ENCODE measurements at regions not wholly inside any gene's neighbourhood (a gene's known extent, or its start where the extent isn't known, plus 50 kb on each side); places are given as distances from the start of the nearest gene placed in this dataset.

DNA sequence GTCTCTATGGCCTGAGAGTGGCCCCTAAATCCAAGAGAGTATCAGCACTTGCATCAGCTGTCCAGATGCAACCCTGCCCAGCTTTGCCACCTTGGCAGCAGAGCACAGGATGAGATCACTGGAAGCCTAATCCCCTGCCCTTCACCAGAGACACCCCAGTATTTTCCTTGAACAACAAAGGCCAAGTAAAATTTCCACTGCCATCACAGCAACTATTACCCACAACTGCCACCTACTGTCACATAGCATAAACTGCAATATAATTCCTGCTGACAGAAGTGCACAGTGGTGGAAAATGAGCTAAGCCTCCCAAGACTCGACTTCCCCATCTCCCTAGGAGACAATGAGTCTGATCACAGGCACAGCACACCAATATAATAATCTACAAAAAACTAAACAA, 462.8 kb upstream of the ZWINT start:
- TF ChIP-seq, protein P1, sequence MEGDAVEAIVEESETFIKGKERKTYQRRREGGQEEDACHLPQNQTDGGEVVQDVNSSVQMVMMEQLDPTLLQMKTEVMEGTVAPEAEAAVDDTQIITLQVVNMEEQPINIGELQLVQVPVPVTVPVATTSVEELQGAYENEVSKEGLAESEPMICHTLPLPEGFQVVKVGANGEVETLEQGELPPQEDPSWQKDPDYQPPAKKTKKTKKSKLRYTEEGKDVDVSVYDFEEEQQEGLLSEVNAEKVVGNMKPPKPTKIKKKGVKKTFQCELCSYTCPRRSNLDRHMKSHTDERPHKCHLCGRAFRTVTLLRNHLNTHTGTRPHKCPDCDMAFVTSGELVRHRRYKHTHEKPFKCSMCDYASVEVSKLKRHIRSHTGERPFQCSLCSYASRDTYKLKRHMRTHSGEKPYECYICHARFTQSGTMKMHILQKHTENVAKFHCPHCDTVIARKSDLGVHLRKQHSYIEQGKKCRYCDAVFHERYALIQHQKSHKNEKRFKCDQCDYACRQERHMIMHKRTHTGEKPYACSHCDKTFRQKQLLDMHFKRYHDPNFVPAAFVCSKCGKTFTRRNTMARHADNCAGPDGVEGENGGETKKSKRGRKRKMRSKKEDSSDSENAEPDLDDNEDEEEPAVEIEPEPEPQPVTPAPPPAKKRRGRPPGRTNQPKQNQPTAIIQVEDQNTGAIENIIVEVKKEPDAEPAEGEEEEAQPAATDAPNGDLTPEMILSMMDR (IDR thresholded peaks at IDR 0.05; ENCODE audit: low read depth, low read length): peak; percentile 63
- no peak for TF ChIP-seq EZH2phosphoT487 (IDR thresholded peaks at IDR 0.05; ENCODE audit: low read depth)

Measured in OCI-LY3 (cell line).